GM23248 (cell line): ENCODE measurements at regions not wholly inside any gene's neighbourhood (a gene's known extent, or its start where the extent isn't known, plus 50 kb on each side); places are given as distances from the start of the nearest gene placed in this dataset.

Experiments used
- EZH2 ChIP-seq: fragments of 200-600 bp; sonication (generic); IDR thresholded peaks from 2 replicates; pipeline ENCODE4 v1.6.1; 2018; ENCODE audit warnings: antibody characterized with exemption, mild to moderate bottlenecking; ENCODE audit not compliant: insufficient read depth, poor library complexity, severe bottlenecking
- EZH2phosphoT487 ChIP-seq: fragments of 200-600 bp; sonication (generic); IDR thresholded peaks from 2 replicates; pipeline ENCODE4 v1.6.1; 2018; ENCODE audit warnings: antibody characterized with exemption, moderate library complexity, mild to moderate bottlenecking, low read depth; ENCODE audit not compliant: insufficient read depth

- TF ChIP-seq EZH2phosphoT487 (no peak), EZH2 (no peak)
These were observed 137.8 kb downstream of the CEMIP2 start for GRCh38 chr9:71630377-71630995.
